Endodermal cell (in vitro differentiated cells): ENCODE measurements at regions not wholly inside any gene's neighbourhood (a gene's known extent, or its start where the extent isn't known, plus 50 kb on each side); places are given as distances from the start of the nearest gene placed in this dataset.
A peak's percentile ranks its signal among the peaks of the same experiment; 100 is the strongest.

Experiments
- DNase-seq: peaks from one replicate; pipeline ENCODE4 v3.0.0-alpha.2; 2017
- H3K27ac ChIP-seq: 2 replicates; pipeline ENCODE4 v1.5.1; 2013; ENCODE audit warnings: mild to moderate bottlenecking, low read depth, low read length, moderate library complexity
- H3K27me3 ChIP-seq: 2 replicates; pipeline ENCODE4 v1.6.1; 2013; ENCODE audit warnings: mild to moderate bottlenecking, low read length, moderate library complexity; ENCODE audit not compliant: insufficient read depth, control insufficient read depth, poor library complexity, severe bottlenecking
- H3K36me3 ChIP-seq: 2 replicates; pipeline ENCODE4 v1.7.0; 2013; ENCODE audit warnings: mild to moderate bottlenecking, low read length, moderate library complexity; ENCODE audit not compliant: control insufficient read depth, insufficient read depth
- H3K4me1 ChIP-seq: one replicate; pipeline ENCODE4 v1.7.0; 2013; ENCODE audit warnings: low read length; ENCODE audit not compliant: control insufficient read depth, insufficient read depth
- H3K4me3 ChIP-seq: 2 replicates; pipeline ENCODE4 v1.5.1; 2013; ENCODE audit warnings: mild to moderate bottlenecking, low read length, moderate library complexity
- H3K9ac ChIP-seq: 2 replicates; pipeline ENCODE4 v1.6.1; 2013; ENCODE audit warnings: mild to moderate bottlenecking, low read length, moderate library complexity; ENCODE audit not compliant: poor library complexity, severe bottlenecking; ENCODE audit errors: extremely low read depth
- H3K9me3 ChIP-seq: 2 replicates; pipeline ENCODE4 v1.6.1; 2013; ENCODE audit warnings: mild to moderate bottlenecking, low read length, moderate library complexity; ENCODE audit not compliant: control insufficient read depth
- H3K27ac Mint-ChIP-seq: 2 replicates; pipeline ENCODE4 v1.8.0; 2020; ENCODE audit warnings: mixed read lengths
- H3K27me3 Mint-ChIP-seq: 2 replicates; pipeline ENCODE4 v1.8.0; 2021; ENCODE audit warnings: mild to moderate bottlenecking, mixed read lengths; ENCODE audit not compliant: insufficient read depth
- H3K36me3 Mint-ChIP-seq: 2 replicates; pipeline ENCODE4 v1.8.0; 2020; ENCODE audit warnings: low read depth, mixed read lengths
- H3K4me1 Mint-ChIP-seq: 2 replicates; pipeline ENCODE4 v1.8.0; 2020; ENCODE audit warnings: mixed read lengths
- H3K4me3 Mint-ChIP-seq: 2 replicates; pipeline ENCODE4 v1.8.0; 2020; ENCODE audit warnings: mild to moderate bottlenecking, moderate library complexity, mixed read lengths
- H3K9me3 Mint-ChIP-seq: 2 replicates; pipeline ENCODE4 v1.8.0; 2020; ENCODE audit warnings: mild to moderate bottlenecking, mixed read lengths
- WGBS, 2 experiments: methylation state at CpG; one replicate each; pipeline versions ENCODE4 v1.1.5 to v1.1.7; 2013; ENCODE audit warnings: missing lambda C conversion rate in 2 of 2, mixed read lengths in 1 of 2; ENCODE audit not compliant: insufficient coverage in 1 of 2, insufficient read length in 1 of 2; 5-methylcytosine and 5-hydroxymethylcytosine counted together
- TF ChIP-seq, protein P1 (sequence below): fragments of 200-600 bp; sonication (generic); conservative IDR thresholded peaks from 2 replicates; pipeline ENCODE4 v1.5.0; 2021; ENCODE audit warnings: antibody characterized with exemption, mild to moderate bottlenecking

DNA sequence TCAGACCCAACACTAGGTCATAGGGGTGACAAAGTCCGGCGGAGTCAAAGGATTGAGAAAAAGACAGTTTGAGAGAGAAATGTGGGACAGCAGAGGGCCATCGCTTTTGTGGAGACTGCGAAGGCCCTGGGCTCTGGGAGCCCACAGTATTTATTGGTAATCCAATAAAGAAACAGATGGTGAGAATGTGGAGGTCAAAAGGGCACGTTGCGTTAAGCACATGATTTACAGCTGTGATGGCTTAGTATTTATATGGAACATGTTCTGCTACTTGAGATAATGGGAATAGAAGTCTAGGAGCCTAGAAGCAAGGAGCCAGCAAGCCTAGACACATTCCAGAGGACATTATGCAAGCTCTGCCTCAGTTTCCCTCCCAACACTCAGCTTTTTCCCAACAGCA, 2521.1 kb downstream of the PCDH9 start:
- Histone ChIP-seq H3K9me3 (no peaks in the 10 kb centered on the region), H3K27ac (no peak overlapping the region), H3K4me1 (peaks cover 4% of the 10 kb centered on the region), H3K4me3 (no peak overlapping the region), H3K36me3 (no peaks in the 10 kb centered on the region), H3K9ac (no peak overlapping the region), H3K27me3 (no peaks in the 10 kb centered on the region)
- DNase-seq: no peak
- Mint-ChIP-seq H3K27me3 (no peaks in the 10 kb centered on the region), H3K4me3 (no peak overlapping the region), H3K9me3 (no peaks in the 10 kb centered on the region), H3K4me1 (peaks cover 30% of the 10 kb centered on the region), H3K27ac (no peak overlapping the region), H3K36me3 (no peaks in the 10 kb centered on the region)
- TF ChIP-seq, protein P1, sequence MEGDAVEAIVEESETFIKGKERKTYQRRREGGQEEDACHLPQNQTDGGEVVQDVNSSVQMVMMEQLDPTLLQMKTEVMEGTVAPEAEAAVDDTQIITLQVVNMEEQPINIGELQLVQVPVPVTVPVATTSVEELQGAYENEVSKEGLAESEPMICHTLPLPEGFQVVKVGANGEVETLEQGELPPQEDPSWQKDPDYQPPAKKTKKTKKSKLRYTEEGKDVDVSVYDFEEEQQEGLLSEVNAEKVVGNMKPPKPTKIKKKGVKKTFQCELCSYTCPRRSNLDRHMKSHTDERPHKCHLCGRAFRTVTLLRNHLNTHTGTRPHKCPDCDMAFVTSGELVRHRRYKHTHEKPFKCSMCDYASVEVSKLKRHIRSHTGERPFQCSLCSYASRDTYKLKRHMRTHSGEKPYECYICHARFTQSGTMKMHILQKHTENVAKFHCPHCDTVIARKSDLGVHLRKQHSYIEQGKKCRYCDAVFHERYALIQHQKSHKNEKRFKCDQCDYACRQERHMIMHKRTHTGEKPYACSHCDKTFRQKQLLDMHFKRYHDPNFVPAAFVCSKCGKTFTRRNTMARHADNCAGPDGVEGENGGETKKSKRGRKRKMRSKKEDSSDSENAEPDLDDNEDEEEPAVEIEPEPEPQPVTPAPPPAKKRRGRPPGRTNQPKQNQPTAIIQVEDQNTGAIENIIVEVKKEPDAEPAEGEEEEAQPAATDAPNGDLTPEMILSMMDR: no peak
- 87 to 93% methylated on average over 4 to 6 of the region's 6 CpGs for WGBS, 2 experiments

DNA sequence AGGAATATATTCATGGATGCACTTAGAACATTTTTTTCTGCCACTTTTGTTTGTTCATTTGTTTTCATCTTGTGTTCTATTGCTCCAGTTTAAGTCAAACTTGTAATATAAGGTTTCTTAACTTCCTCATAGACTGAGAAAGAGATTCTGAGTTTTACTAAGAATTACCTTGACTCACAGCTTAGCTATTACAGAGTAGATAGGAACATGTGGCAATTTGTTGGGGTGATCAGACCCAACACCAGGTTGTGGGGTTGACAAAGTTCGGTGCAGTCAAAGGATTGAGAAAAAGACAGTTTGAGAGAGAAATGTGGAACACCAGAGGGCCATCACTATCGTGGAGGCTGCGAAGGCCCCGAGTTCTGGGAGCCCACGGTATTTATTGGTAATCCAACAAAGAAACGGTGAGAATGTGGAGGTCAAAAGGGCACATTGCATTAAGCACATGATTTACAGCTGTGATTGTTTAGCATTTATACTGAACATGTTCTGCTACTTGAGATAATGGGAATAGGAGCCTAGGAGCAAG, 2526.0 kb downstream of the PCDH9 start:
- Mint-ChIP-seq H3K27me3 (no peaks in the 10 kb centered on the region), H3K4me3 (no peak overlapping the region), H3K9me3 (no peaks in the 10 kb centered on the region), H3K36me3 (no peaks in the 10 kb centered on the region), H3K4me1 (peaks cover 28% of the 10 kb centered on the region), H3K27ac (no peak overlapping the region)
- H3K4me3 ChIP-seq: no peak overlapping the region
- no peaks in the 10 kb centered on the region for H3K27me3 ChIP-seq
- TF ChIP-seq, protein P1: no peak
- peaks cover 4% of the 10 kb centered on the region for H3K4me1 ChIP-seq
- DNase-seq: no peak
- peak overlapping the region; percentile 56 for H3K27ac ChIP-seq
- H3K36me3 ChIP-seq: no peaks in the 10 kb centered on the region
- H3K9me3 ChIP-seq: no peaks in the 10 kb centered on the region
- no peak overlapping the region for H3K9ac ChIP-seq
- WGBS, 2 experiments: 85 to 91% methylated on average over 6 of the region's 6 CpGs

DNA sequence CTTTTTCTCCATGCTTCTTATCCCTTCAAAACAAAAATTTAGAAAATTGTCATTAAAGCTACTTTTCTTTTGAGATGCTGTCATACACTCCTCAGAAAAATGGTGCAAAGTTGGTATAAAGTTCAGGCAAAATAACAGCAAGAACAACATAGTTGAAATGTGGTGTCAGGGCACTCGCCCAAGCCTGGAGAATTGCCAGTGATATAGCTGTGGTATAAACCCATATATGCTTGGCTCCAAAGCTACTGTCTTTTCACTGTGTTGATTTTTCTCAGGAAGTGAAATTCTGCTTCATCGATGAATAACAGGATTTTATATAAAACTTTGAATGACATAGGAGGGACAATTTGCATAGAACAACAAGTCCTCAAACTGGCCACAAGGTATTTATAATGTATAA, 2532.9 kb downstream of the PCDH9 start:
- Histone ChIP-seq H3K4me1 (no peaks in the 10 kb centered on the region), H3K36me3 (no peaks in the 10 kb centered on the region), H3K9me3 (peaks cover 8% of the 10 kb centered on the region), H3K27me3 (no peaks in the 10 kb centered on the region), H3K27ac (no peak overlapping the region), H3K9ac (no peak overlapping the region), H3K4me3 (no peak overlapping the region)
- DNase-seq: no peak
- no peaks in the 10 kb centered on the region for H3K27me3 Mint-ChIP-seq
- WGBS, 2 experiments: 70 to 75% methylated on average over 1 to 2 of the region's 2 CpGs
- no peak overlapping the region for H3K27ac Mint-ChIP-seq
- TF ChIP-seq, protein P1: no peak
- H3K9me3 Mint-ChIP-seq: peaks cover 8% of the 10 kb centered on the region
- H3K4me1 Mint-ChIP-seq: no peaks in the 10 kb centered on the region
- no peaks in the 10 kb centered on the region for H3K36me3 Mint-ChIP-seq
- H3K4me3 Mint-ChIP-seq: no peak overlapping the region
